DND-41 (cell line): ENCODE measurements at regions not wholly inside any gene's neighbourhood (a gene's known extent, or its start where the extent isn't known, plus 50 kb on each side); places are given as distances from the start of the nearest gene placed in this dataset.
A peak's percentile ranks its signal among the peaks of the same experiment; 100 is the strongest.

Source experiments
- ATAC-seq: fragments of 200-7000 bp; cut with Tn5 transposase; 3 replicates; pipeline ENCODE4 v1.9.1; 2021; ENCODE audit warnings: low read depth; ENCODE audit not compliant: insufficient read depth
- DNase-seq: peaks from one replicate; pipeline ENCODE4 v3.0.0-alpha.2; 2020
- H2AFZ ChIP-seq: 2 replicates; pipeline ENCODE4 v1.6.0; 2012; ENCODE audit warnings: low read depth, low read length
- H3K27ac ChIP-seq: 2 replicates; pipeline ENCODE4 v1.5.1; 2012; ENCODE audit warnings: low read length, inconsistent platforms
- H3K27me3 ChIP-seq: fragments of 200-600 bp; sonication (generic); 2 replicates; pipeline ENCODE4 v1.6.0; 2012; ENCODE audit warnings: low read length, mild to moderate bottlenecking, inconsistent platforms; ENCODE audit not compliant: insufficient read depth, poor library complexity
- H3K36me3 ChIP-seq: 2 replicates; pipeline ENCODE4 v1.5.1; 2012; ENCODE audit warnings: low read length, inconsistent platforms; ENCODE audit not compliant: insufficient read depth
- H3K4me1 ChIP-seq: 2 replicates; pipeline ENCODE4 v1.5.1; 2012; ENCODE audit warnings: mild to moderate bottlenecking, low read length; ENCODE audit not compliant: insufficient read depth
- H3K4me2 ChIP-seq: 2 replicates; pipeline ENCODE4 v1.6.0; 2012; ENCODE audit warnings: mild to moderate bottlenecking, moderate library complexity, low read length, inconsistent platforms; ENCODE audit not compliant: insufficient read depth
- H3K4me3 ChIP-seq, 2 experiments: fragments of 200-600 bp in 1 of 2; shearing (Covaris generic) in 1 of 2; 2 replicates each; pipeline ENCODE4 v1.5.1; 2012 to 2016; ENCODE audit warnings: inconsistent platforms in 2 of 2, low read length in 2 of 2, mild to moderate bottlenecking in 2 of 2, low read depth in 1 of 2, moderate library complexity in 1 of 2
- H3K79me2 ChIP-seq: 2 replicates; pipeline ENCODE4 v1.6.0; 2012; ENCODE audit warnings: low read length, inconsistent platforms; ENCODE audit not compliant: insufficient read depth
- H3K9ac ChIP-seq: 2 replicates; pipeline ENCODE4 v1.6.0; 2012; ENCODE audit warnings: low read depth, mild to moderate bottlenecking, inconsistent platforms, low read length, moderate library complexity
- H3K9me3 ChIP-seq: 2 replicates; pipeline ENCODE4 v1.5.1; 2012; ENCODE audit warnings: low read length, moderate library complexity, mild to moderate bottlenecking, inconsistent platforms; ENCODE audit not compliant: insufficient read depth, severe bottlenecking
- H4K20me1 ChIP-seq: 2 replicates; pipeline ENCODE4 v1.6.0; 2012; ENCODE audit warnings: low read length; ENCODE audit not compliant: insufficient read depth
- EZH2 ChIP-seq: IDR thresholded peaks from 3 replicates; pipeline ENCODE4 v1.6.1; 2012; ENCODE audit warnings: borderline replicate concordance, low read depth, mild to moderate bottlenecking, moderate library complexity, low read length, inconsistent platforms; ENCODE audit not compliant: severe bottlenecking
- TF ChIP-seq, protein P1 (sequence below): IDR thresholded peaks from 2 replicates; pipeline ENCODE4 v1.5.1; 2012; ENCODE audit warnings: borderline replicate concordance, low read length, moderate library complexity, mild to moderate bottlenecking; ENCODE audit not compliant: poor library complexity, severe bottlenecking; ENCODE audit errors: extremely low read depth

DNA sequence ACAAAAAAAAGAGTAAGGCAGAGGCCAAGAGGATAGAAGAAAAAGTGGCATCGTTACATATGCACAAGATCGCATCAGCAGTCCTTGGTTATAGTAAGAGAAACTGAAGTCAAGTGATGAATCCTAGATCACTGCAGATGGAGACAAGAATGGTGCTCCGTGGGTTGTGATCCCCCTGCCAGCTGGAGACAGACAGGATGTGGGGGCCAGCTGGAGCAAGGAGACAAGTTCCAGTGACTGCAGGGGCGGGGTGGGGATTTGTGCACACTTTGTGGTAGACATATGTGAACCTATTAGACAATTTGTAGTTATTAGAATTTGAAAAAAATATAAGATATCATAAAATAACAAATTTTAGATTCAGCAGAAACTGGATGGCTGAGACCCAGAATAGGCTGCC lies 697.9 kb upstream of the ADAMTS16 start:
- no peak overlapping the region for H2AFZ ChIP-seq
- no peaks in the 10 kb centered on the region for H3K4me1 ChIP-seq
- DNase-seq (peak; percentile 51), ATAC-seq (peak; percentile 74)
- no peaks in the 10 kb centered on the region for H3K27me3 ChIP-seq
- H3K36me3 ChIP-seq: peaks cover 10% of the 10 kb centered on the region
- no peak overlapping the region for H3K27ac ChIP-seq
- peaks cover 10% of the 10 kb centered on the region for H3K9me3 ChIP-seq
- no peaks in the 10 kb centered on the region for H3K79me2 ChIP-seq
- no peak overlapping the region for H3K9ac ChIP-seq
- no peaks in the 10 kb centered on the region for H4K20me1 ChIP-seq
- no peak for TF ChIP-seq EZH2
- TF ChIP-seq, protein P1, sequence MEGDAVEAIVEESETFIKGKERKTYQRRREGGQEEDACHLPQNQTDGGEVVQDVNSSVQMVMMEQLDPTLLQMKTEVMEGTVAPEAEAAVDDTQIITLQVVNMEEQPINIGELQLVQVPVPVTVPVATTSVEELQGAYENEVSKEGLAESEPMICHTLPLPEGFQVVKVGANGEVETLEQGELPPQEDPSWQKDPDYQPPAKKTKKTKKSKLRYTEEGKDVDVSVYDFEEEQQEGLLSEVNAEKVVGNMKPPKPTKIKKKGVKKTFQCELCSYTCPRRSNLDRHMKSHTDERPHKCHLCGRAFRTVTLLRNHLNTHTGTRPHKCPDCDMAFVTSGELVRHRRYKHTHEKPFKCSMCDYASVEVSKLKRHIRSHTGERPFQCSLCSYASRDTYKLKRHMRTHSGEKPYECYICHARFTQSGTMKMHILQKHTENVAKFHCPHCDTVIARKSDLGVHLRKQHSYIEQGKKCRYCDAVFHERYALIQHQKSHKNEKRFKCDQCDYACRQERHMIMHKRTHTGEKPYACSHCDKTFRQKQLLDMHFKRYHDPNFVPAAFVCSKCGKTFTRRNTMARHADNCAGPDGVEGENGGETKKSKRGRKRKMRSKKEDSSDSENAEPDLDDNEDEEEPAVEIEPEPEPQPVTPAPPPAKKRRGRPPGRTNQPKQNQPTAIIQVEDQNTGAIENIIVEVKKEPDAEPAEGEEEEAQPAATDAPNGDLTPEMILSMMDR: no peak
- no peak overlapping the region for H3K4me2 ChIP-seq
- no peak overlapping the region for H3K4me3 ChIP-seq

DNA sequence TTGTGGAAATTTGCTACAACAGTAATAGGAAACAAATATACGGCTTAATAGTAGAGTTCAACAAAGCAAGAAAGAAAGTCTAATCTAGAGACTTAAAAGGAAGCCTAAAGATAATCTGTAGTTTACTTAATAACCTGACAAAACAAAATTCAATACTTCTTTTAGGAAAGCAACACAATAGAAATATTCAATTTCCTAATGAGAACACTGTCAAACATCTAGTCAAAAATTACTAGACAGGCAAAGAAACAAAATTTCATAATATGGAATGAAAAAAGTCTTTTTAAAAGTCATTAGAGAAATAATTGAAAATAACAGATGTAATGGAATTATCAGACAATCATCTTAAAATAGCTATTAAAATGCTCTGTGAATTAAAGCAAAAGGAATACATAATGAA lies 692.5 kb upstream of the ADAMTS16 start:
- H3K27ac ChIP-seq: no peak overlapping the region
- no peaks in the 10 kb centered on the region for H4K20me1 ChIP-seq
- H3K9me3 ChIP-seq: peaks cover 24% of the 10 kb centered on the region
- H3K36me3 ChIP-seq: no peaks in the 10 kb centered on the region
- H3K9ac ChIP-seq: no peak overlapping the region
- no peaks in the 10 kb centered on the region for H3K79me2 ChIP-seq
- no peak for ATAC-seq
- no peak overlapping the region for H3K4me2 ChIP-seq
- no peak overlapping the region for H2AFZ ChIP-seq
- DNase-seq: no peak
- H3K4me3 ChIP-seq: no peak overlapping the region
- H3K27me3 ChIP-seq: no peaks in the 10 kb centered on the region
- no peaks in the 10 kb centered on the region for H3K4me1 ChIP-seq
- TF ChIP-seq, protein P1: no peak
- no peak for TF ChIP-seq EZH2

DNA sequence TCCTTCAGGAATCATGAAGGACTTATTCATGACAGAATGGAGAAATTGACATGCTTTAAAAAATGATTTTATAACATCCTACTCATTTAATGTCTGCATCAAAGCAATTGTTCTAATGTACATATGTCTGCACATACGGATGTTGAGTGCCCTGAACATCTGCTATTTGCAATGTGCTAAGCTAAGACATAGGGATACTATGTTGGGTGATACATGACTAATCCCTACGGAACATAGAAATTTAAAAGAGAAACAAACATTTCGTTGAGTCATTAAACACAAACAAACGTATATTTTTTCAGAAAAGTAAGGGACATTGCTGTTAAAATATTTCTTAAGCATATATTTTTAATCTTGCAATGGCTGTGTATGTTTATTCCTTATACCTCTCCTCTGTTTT lies 686.5 kb upstream of the ADAMTS16 start:
- Histone ChIP-seq H3K36me3 (no peaks in the 10 kb centered on the region), H3K9me3 (peaks cover 5% of the 10 kb centered on the region), H3K4me1 (no peaks in the 10 kb centered on the region), H4K20me1 (no peaks in the 10 kb centered on the region), H3K4me3 (no peak overlapping the region), H3K9ac (no peak overlapping the region), H2AFZ (no peak overlapping the region), H3K27me3 (no peaks in the 10 kb centered on the region), H3K4me2 (no peak overlapping the region), H3K79me2 (no peaks in the 10 kb centered on the region), H3K27ac (no peak overlapping the region)
- DNase-seq: no peak
- TF ChIP-seq, protein P1: no peak
- no peak for TF ChIP-seq EZH2
- ATAC-seq: no peak

DNA sequence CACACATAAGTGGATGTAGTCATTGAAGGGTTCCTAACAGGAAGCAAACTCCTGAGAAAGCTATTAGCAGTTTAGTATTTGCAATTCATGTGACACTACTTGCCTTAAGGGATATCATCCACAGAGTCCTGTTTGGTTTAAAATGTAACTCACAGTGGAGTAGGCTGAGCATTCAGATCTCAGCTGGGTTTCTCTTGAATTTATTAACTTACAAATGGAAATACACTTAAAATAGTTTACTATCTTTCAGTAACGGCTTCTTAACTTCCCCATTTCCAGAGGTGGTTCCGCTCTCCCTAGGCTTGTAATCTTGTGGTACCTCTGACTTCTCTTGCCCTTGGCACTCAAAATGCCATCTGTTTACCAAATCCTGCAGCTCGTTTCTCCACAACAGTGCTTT lies 660.7 kb upstream of the ADAMTS16 start:
- DNase-seq (no peak), ATAC-seq (no peak)
- Histone ChIP-seq H3K9ac (no peak overlapping the region), H3K4me1 (no peaks in the 10 kb centered on the region; the same call in 1 of the 2 replicates), H3K4me3 (no peak overlapping the region), H3K4me2 (no peak overlapping the region), H4K20me1 (no peaks in the 10 kb centered on the region), H3K27ac (no peak overlapping the region), H2AFZ (no peak overlapping the region), H3K9me3 (no peaks in the 10 kb centered on the region), H3K79me2 (no peaks in the 10 kb centered on the region), H3K36me3 (no peaks in the 10 kb centered on the region), H3K27me3 (no peaks in the 10 kb centered on the region)
- no peak for TF ChIP-seq EZH2
- TF ChIP-seq, protein P1: no peak
